DND-41 (cell line): ENCODE measurements at regions not wholly inside any gene's neighbourhood (a gene's known extent, or its start where the extent isn't known, plus 50 kb on each side); places are given as distances from the start of the nearest gene placed in this dataset.

Source experiments
- EZH2 ChIP-seq: IDR thresholded peaks from 3 replicates; pipeline ENCODE4 v1.6.1; 2012; ENCODE audit warnings: borderline replicate concordance, low read depth, mild to moderate bottlenecking, moderate library complexity, low read length, inconsistent platforms; ENCODE audit not compliant: severe bottlenecking
- TF ChIP-seq, protein P1 (sequence below): IDR thresholded peaks from 2 replicates; pipeline ENCODE4 v1.5.1; 2012; ENCODE audit warnings: borderline replicate concordance, low read length, moderate library complexity, mild to moderate bottlenecking; ENCODE audit not compliant: poor library complexity, severe bottlenecking; ENCODE audit errors: extremely low read depth

GRCh38 chr10:124286621-124287020 is 132.1 kb downstream of the OAT start:
- no peak for TF ChIP-seq EZH2
- TF ChIP-seq, protein P1, sequence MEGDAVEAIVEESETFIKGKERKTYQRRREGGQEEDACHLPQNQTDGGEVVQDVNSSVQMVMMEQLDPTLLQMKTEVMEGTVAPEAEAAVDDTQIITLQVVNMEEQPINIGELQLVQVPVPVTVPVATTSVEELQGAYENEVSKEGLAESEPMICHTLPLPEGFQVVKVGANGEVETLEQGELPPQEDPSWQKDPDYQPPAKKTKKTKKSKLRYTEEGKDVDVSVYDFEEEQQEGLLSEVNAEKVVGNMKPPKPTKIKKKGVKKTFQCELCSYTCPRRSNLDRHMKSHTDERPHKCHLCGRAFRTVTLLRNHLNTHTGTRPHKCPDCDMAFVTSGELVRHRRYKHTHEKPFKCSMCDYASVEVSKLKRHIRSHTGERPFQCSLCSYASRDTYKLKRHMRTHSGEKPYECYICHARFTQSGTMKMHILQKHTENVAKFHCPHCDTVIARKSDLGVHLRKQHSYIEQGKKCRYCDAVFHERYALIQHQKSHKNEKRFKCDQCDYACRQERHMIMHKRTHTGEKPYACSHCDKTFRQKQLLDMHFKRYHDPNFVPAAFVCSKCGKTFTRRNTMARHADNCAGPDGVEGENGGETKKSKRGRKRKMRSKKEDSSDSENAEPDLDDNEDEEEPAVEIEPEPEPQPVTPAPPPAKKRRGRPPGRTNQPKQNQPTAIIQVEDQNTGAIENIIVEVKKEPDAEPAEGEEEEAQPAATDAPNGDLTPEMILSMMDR, result no peak
